Right cardiac atrium (tissue), 5 donors: ENCODE measurements at regions not wholly inside any gene's neighbourhood (a gene's known extent, or its start where the extent isn't known, plus 50 kb on each side); places are given as distances from the start of the nearest gene placed in this dataset.
"Not testable (repeated sequence)": the region's sequence is repeated elsewhere in the genome, so short reads cannot be mapped to it uniquely, and the experiment has no call there.

Source experiments
- ATAC-seq, 2 donors: fragments of 200-7000 bp; cut with Tn5 transposase; one replicate each; pipeline versions ENCODE4 v1.8.0 to v1.9.1; 2020; ENCODE audit warnings: moderate library complexity in 2 of 2, mild to moderate bottlenecking in 1 of 2
- DNase-seq, 3 donors: peaks; one replicate each; pipeline ENCODE4 v3.0.0-alpha.2; 2020
- H3K27ac ChIP-seq: one replicate; pipeline ENCODE4 v1.5.1; 2013; ENCODE audit warnings: mild to moderate bottlenecking, low read length, control low read depth, moderate library complexity
- H3K27me3 ChIP-seq: one replicate; pipeline ENCODE4 v1.6.1; 2013; ENCODE audit not compliant: control insufficient read depth, insufficient read depth
- H3K4me1 ChIP-seq: one replicate; pipeline ENCODE4 v1.6.1; 2013; ENCODE audit warnings: low read length; ENCODE audit not compliant: control insufficient read depth, insufficient read depth
- H3K4me3 ChIP-seq: one replicate; pipeline ENCODE4 v1.5.1; 2013; ENCODE audit warnings: low read length, control low read depth
- H3K9me3 ChIP-seq: one replicate; pipeline ENCODE4 v1.6.1; 2013; ENCODE audit warnings: low read length; ENCODE audit not compliant: control insufficient read depth
- WGBS: extraction: QIAGEN DNeasy Blood & Tissue Kit; methylation state at CpG from one replicate; pipeline ENCODE4 v1.1.7; 2013; 5-methylcytosine and 5-hydroxymethylcytosine counted together
- intact Hi-C, 4 donors: fragments of 100-400 bp; cut with DNase I; formaldehyde crosslinking; loops; one replicate each; pipeline versions ENCODE4 v1.11.0 to v1.14.0; 2022 to 2023
- donor health status: healthy with polysubstance abuse.
- donor health status: DM: no; HTN: yes; CAD: no.
- donor health status: DM: no; HTN: no; CAD: no.
- donor health status: DM: no; HTN: yes; CAD: no; lungs with severe emphysema.
- donor health status: DM: yes; HTN: yes; CAD: no.

- no peaks in the 10 kb centered on the region for H3K27me3 ChIP-seq
- H3K4me3 ChIP-seq, result no peak overlapping the region
- no peak for DNase-seq
- H3K27ac ChIP-seq, result no peak overlapping the region
- no peaks in the 10 kb centered on the region for H3K9me3 ChIP-seq
- no peak for ATAC-seq
- H3K4me1 ChIP-seq, result no peaks in the 10 kb centered on the region
- intact Hi-C loops, result no loop called here
Measured at GRCh38 chr4:130034876-130035275, 938.9 kb downstream of the C4orf33 start.

- Histone ChIP-seq H3K4me1 (no peaks in the 10 kb centered on the region), H3K27me3 (no peaks in the 10 kb centered on the region), H3K27ac (no peak overlapping the region), H3K9me3 (no peaks in the 10 kb centered on the region), H3K4me3 (no peak overlapping the region)
- 25% methylated on average over 1 of the region's 1 CpG for WGBS
- intact Hi-C loops, result no loop called here
- ATAC-seq (no peak), DNase-seq (no peak)
Measured at GRCh38 chr4:130035391-130035790, 939.4 kb downstream of the C4orf33 start.

- ATAC-seq, intact Hi-C loops, H3K27me3 ChIP-seq, H3K9me3 ChIP-seq, H3K4me3 ChIP-seq, H3K27ac ChIP-seq, DNase-seq, H3K4me1 ChIP-seq: not testable (repeated sequence)
- WGBS, result 96% methylated on average over 13 of the region's 13 CpGs
Measured at GRCh38 chr4:130037866-130038265, 941.9 kb downstream of the C4orf33 start.

- intact Hi-C loops, H3K4me1 ChIP-seq, ATAC-seq, H3K9me3 ChIP-seq, H3K27ac ChIP-seq, H3K27me3 ChIP-seq, H3K4me3 ChIP-seq: not testable (repeated sequence)
- 92% methylated on average over 32 of the region's 32 CpGs for WGBS
- DNase-seq, result peak in 2 of 3 donors; percentile 16 to 29
Measured at GRCh38 chr4:130038540-130038939, 942.6 kb downstream of the C4orf33 start.

- 68% methylated on average over 1 of the region's 1 CpG for WGBS
- H3K4me3 ChIP-seq, result no peak overlapping the region
- ATAC-seq, result no peak
Measured at GRCh38 chr4:130043732-130044160, 947.8 kb downstream of the C4orf33 start.

GRCh38 chr4:130044788-130045531 lies 949.0 kb downstream of the C4orf33 start:
- H3K27ac ChIP-seq, result no peak overlapping the region
- no peaks in the 10 kb centered on the region for H3K4me1 ChIP-seq
- ATAC-seq (no peak), DNase-seq (no peak)
- H3K27me3 ChIP-seq, result no peaks in the 10 kb centered on the region
- no peaks in the 10 kb centered on the region for H3K9me3 ChIP-seq
- intact Hi-C loops, result no loop called here
- no peak overlapping the region for H3K4me3 ChIP-seq
- WGBS, result 75% methylated on average over 3 of the region's 3 CpGs

More at GRCh38 chr4:130043732-130044160, 947.8 kb downstream of the C4orf33 start:
- no peak overlapping the region for H3K27ac ChIP-seq
- no peaks in the 10 kb centered on the region for H3K4me1 ChIP-seq
- DNase-seq, result no peak
- H3K27me3 ChIP-seq, result no peaks in the 10 kb centered on the region
- no peaks in the 10 kb centered on the region for H3K9me3 ChIP-seq
- intact Hi-C loops, result no loop called here

- WGBS, result 47% methylated on average over 2 of the region's 2 CpGs
Measured at GRCh38 chr4:130053723-130054122, 957.8 kb downstream of the C4orf33 start.

GRCh38 chr4:130054908-130055307 lies 959.0 kb downstream of the C4orf33 start:
- 64% methylated on average over 1 of the region's 1 CpG for WGBS
- Histone ChIP-seq H3K9me3 (no peaks in the 10 kb centered on the region), H3K27ac (no peak overlapping the region), H3K4me3 (no peak overlapping the region), H3K4me1 (no peaks in the 10 kb centered on the region), H3K27me3 (no peaks in the 10 kb centered on the region)
- intact Hi-C loops, result no loop called here
- no peak for DNase-seq
- no peak for ATAC-seq

More at GRCh38 chr4:130053723-130054122, 957.8 kb downstream of the C4orf33 start:
- DNase-seq (no peak), ATAC-seq (no peak)
- Histone ChIP-seq H3K4me1 (no peaks in the 10 kb centered on the region), H3K27me3 (no peaks in the 10 kb centered on the region), H3K27ac (no peak overlapping the region), H3K4me3 (no peak overlapping the region), H3K9me3 (no peaks in the 10 kb centered on the region)
- intact Hi-C loops, result no loop called here

GRCh38 chr4:130056286-130056685 lies 960.3 kb downstream of the C4orf33 start:
- H3K9me3 ChIP-seq, result no peaks in the 10 kb centered on the region
- intact Hi-C loops, result no loop called here
- H3K27ac ChIP-seq, result no peak overlapping the region
- DNase-seq (no peak), ATAC-seq (no peak)
- H3K27me3 ChIP-seq, result no peaks in the 10 kb centered on the region
- H3K4me1 ChIP-seq, result no peaks in the 10 kb centered on the region
- WGBS, result 90% methylated on average over 2 of the region's 2 CpGs
- H3K4me3 ChIP-seq, result no peak overlapping the region

- no peaks in the 10 kb centered on the region for H3K9me3 ChIP-seq
- H3K27me3 ChIP-seq, result no peaks in the 10 kb centered on the region
- H3K27ac ChIP-seq, result no peak overlapping the region
- intact Hi-C loops, result no loop called here
- no peak overlapping the region for H3K4me3 ChIP-seq
- no peaks in the 10 kb centered on the region for H3K4me1 ChIP-seq
- WGBS, result 89% methylated on average over 2 of the region's 2 CpGs
- no peak for DNase-seq
- ATAC-seq, result no peak
Measured at GRCh38 chr4:130064471-130064870, 968.5 kb downstream of the C4orf33 start.

- H3K27ac ChIP-seq, result no peak overlapping the region
- WGBS, result 92% methylated on average over 1 of the region's 1 CpG
- H3K4me1 ChIP-seq, result no peaks in the 10 kb centered on the region
- ATAC-seq (no peak), DNase-seq (no peak)
- intact Hi-C loops, result no loop called here
- no peaks in the 10 kb centered on the region for H3K27me3 ChIP-seq
- no peak overlapping the region for H3K4me3 ChIP-seq
- no peaks in the 10 kb centered on the region for H3K9me3 ChIP-seq
Measured at GRCh38 chr4:130067419-130067818, 971.5 kb downstream of the C4orf33 start.

- Histone ChIP-seq H3K27ac (no peak overlapping the region), H3K27me3 (no peaks in the 10 kb centered on the region), H3K9me3 (no peaks in the 10 kb centered on the region), H3K4me1 (no peaks in the 10 kb centered on the region), H3K4me3 (no peak overlapping the region)
- ATAC-seq (no peak), DNase-seq (no peak)
- 12% methylated on average over 1 of the region's 1 CpG for WGBS
- intact Hi-C loops, result no loop called here
Measured at GRCh38 chr4:130068072-130068471, 972.1 kb downstream of the C4orf33 start.
